NCI-H526 (cell line): ENCODE measurements at regions not wholly inside any gene's neighbourhood (a gene's known extent, or its start where the extent isn't known, plus 50 kb on each side); places are given as distances from the start of the nearest gene placed in this dataset.
A peak's percentile ranks its signal among the peaks of the same experiment; 100 is the strongest.
"Not testable (repeated sequence)": the region's sequence is repeated elsewhere in the genome, so short reads cannot be mapped to it uniquely, and the experiment has no call there.

Experiments used
- DNase-seq, 2 experiments: peaks; one replicate each; lab custom pipeline; 2025; lab: John Stamatoyannopoulos, UW

DNA sequence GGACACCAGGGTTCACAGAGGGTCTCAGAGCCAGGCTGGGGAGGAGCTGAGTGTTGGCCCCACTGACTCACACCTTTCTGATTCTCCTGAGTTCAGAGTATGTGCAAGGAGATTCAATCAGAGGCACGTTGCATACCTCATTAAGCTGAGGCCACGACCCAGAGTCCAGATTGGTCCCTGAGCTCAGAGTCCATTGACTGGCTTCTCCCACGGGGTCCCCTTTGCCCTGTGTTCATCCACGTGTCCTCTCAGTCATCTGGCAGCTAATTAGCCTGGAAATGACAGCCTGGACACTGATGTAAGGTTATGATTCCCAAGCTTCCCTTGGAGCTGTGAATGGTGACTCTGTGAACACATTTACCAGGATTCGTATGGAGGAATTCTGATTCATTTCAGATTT lies 267.2 kb downstream of the SH3BP4 start:
- DNase-seq, result no peak

DNA sequence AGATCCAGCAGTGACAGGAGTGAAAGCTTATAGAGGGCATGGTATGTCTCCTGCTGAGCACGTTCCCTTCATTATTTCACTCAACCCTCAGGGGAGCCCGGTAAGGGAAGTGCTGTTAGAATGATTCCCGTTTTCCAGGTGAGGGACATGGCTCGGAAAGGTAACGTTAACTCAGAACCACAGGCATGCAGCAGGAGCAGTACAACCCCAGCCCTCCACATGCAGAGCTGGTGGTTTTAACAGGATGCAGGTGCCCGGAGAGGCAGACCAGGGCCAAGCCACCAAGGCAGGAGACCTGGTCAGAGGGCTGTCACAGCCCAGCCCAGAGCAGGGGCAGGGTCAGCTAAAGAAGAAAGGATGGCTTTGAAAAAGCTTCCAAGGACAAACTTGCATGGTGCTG lies 268.5 kb downstream of the SH3BP4 start:
- DNase-seq, result no peak

GRCh38 chr2:235223011-235223410 lies 270.8 kb upstream of the AGAP1 start:
- no peak for DNase-seq

- no peak for DNase-seq
These were observed 269.4 kb upstream of the AGAP1 start for GRCh38 chr2:235224410-235224809.

DNA sequence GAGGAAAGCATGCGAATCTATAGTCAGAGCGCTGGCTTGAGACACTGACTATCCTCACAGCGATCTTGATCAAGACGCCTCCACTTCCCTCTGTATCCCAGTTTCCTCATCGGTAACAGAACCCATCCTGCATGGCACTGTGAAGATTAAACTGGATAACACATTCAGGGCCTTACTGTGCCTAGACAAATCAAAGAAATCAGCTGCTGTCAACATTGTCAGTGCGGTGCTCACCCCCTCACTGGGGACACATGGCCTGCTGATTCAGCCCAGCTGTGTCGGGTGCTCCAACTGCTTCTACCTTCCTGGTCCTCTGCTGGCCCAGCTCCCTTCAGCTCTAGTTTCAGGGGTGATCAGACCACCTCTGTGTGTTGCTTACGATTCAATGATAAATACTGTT lies 268.6 kb upstream of the AGAP1 start:
- no peak for DNase-seq

GRCh38 chr2:235227590-235227989 lies 266.3 kb upstream of the AGAP1 start:
- no peak for DNase-seq

- DNase-seq, result not testable (repeated sequence)
These were observed 265.4 kb upstream of the AGAP1 start for GRCh38 chr2:235228422-235228821.

DNA sequence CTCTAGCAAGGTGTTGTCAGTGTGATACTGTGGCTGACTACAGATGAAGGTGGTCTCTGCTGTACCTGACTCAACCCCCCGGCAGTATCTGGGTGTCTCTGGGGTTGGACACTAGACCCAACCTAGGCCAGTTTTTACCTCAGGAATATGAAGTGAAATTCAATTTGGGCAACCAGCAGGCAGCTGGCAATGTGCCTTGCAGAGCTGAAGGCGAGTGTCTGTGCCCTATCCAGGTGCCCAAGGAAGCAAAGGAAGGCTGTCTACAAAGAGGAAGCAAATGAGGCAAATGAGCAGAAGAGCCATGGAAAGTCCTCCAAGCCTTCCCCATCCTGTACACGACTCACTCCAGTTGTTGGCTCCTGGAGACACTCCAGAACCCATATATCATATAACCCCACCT lies 264.6 kb upstream of the AGAP1 start:
- DNase-seq, result no peak

- DNase-seq, result no peak
These were observed 262.8 kb upstream of the AGAP1 start for GRCh38 chr2:235230821-235231601.

GRCh38 chr2:235232449-235233433 lies 261.1 kb upstream of the AGAP1 start:
- DNase-seq, result no peak

DNA sequence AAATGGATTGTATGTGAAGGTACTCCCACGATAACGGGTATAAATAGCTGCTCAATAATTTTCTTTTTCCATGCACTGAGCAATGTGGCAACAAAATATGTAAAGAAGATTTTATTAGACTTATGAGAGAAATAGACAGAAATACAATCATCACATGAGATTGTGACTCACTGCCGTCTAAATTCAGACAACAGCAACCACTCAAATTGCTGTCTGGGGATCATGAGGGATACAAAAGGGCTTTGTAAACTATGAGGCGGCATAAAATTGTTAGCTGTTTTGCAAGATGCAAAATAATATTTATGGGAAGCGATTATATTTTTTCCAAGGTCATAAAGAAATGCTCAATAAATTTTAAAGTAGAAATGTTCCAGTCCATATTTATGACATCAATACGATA lies 259.1 kb upstream of the AGAP1 start:
- peak; percentile 64 to 72 for DNase-seq

DNA sequence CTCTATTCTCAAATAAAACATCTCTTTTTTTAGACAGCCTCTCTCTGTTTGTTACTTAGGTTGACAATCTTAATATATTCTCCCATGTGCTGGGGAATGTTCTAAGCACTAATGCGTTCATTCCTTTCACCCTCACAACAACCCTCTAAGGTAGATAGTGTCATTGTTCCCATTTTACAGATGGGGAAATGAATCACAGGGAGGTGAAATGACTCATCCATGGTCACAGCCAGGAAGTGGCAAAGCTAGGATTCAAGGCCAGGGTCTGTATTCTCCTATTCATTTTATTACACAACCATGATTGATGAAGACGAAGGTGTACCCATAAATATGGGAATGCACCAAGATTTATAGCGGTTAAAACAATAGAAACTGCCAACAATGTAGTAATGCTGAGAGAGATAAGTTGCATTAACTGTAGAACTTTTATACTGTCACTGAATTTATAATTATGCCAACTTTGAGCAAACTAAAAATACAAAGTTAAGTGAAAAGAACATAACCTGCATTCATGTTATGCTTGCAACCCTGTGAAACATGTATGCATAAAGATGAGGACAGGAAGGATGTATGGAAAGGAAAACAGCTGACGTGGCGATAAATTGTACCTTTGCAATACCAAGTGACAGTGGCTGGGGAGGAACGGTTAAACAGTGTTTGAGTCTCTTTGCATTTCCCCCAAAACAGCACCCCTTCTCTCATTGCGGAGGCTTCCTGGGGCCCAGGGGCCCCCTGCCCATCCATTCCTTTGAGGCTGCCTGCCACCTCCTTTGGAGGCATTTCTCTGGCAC lies 257.7 kb upstream of the AGAP1 start:
- DNase-seq, result no peak

- DNase-seq, result no peak
These were observed 255.3 kb upstream of the AGAP1 start for GRCh38 chr2:235238537-235238936.

DNA sequence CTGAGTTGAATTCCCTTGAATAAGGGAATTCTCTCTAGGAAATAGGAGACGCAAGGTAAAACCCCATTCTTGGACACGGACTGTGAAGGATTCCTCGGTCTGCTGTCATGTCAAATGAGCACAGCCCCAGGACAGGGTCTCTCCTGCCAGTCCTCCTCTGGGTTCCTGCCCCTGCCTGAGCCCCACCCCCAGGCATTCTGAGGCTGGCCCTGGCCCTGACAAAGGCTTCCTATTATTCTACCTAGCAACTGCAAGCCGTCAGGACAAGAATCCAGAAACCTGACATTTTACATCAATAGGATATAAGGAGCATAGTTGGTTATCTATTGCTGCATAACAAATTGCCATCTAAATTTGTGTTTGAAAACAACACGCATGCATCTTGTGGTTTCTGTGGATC lies 253.3 kb upstream of the AGAP1 start:
- no peak for DNase-seq

DNA sequence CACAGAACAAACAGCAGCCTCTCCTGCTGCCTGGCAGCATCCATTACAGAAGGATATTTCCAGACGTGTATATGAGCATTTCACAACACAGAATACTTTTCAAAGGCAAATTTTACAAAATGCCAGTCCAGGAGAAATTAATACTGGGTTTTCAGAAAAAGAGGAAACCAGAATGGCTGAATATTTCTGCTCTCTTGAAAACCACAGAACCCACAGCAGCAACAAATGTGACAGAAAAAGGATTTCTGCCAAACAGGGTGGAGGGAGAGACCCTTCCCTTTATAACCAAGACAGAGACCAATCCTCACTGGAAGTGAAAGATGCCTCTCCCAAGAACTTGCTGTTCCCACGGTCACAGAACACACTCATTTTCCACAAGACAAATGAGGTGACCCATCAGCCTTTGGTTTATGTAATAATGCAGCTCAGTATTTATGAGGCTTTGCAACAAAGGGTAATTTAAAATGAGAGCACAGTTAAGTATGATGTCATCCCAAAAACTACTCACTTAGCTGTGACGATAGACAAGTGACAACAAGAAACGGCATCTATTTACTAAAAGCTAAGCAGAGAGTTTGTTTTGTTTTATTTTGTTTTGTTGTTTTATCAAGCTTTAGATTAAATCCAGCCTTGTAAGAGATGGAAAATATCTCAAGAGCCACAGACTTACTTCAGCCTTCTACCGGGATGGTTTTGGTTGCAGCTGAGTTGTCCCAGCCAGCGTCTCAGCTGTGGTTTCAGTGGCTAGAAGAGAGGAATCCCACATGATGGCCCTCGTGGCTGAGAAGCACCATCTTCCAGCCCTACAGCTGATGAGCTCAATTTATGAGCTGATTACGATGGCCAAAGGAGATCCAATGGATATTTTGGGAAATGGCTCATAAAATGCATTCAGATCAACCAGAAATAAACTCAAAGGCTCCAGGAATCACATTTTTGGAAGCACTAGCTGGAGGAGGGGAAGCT lies 249.3 kb upstream of the AGAP1 start:
- no peak for DNase-seq

DNA sequence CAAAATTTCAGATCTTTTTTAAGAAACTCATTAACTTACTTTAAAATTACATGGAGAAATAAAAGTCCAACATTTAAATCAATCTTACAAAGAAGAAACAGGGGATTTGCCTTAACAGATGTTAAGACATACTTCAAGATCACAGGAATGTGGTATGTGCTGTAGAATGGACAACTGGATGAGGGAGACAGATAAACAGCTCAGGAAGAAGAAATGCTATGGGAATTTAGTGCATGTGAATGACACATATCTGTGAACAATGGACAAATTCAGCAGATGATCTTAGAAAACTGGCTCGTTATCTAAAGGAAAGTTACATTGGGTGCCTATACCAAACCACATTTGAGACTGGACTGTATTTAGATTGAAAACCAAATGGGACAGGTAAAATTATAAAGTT lies 246.8 kb upstream of the AGAP1 start:
- DNase-seq, result no peak

DNA sequence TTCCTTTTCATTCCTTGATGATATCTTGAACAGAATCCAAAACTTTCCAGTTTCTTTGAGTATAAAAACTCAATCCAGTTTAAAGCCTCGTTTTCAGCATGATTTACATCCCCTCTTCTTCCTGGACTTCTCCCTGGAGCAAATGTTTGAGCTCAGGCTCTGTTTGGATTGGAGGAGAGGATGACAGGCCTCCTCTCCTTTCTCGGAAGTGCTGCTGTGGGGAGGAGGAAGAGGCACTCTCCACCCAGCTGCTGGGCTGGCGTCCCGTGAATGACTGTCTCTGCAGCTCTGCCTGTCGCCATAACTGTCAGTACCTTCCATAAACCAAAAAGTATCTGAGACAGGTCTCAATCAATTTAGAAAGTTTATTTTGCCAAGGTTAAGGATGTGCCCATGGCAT lies 238.2 kb upstream of the AGAP1 start:
- no peak for DNase-seq

DNA sequence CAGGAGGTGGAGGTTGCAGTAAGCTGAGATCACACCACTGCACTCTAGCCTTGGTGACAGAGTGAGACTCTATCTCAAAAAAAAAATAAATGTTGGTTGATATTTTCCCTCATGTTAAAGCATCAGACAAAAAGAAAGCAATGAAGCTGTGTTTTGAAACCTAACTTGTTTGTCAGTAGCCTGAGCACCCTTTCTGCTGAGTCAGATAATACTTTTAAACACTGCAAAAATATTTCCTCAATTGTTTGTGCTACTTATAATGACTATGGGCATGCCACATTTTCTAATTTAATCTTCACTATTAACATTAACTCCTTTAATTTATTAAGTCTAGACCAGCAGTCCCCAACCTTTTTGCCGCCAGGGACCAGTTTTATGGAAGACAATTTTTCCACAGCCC lies 236.3 kb upstream of the AGAP1 start:
- DNase-seq, result no peak

- DNase-seq, result no peak
These were observed 231.1 kb upstream of the AGAP1 start for GRCh38 chr2:235262750-235263149.

- peak; percentile 21 to 38 for DNase-seq
These were observed 230.4 kb upstream of the AGAP1 start for GRCh38 chr2:235263205-235264120.
